SU-DHL-6 (cell line): ENCODE measurements at regions not wholly inside any gene's neighbourhood (a gene's known extent, or its start where the extent isn't known, plus 50 kb on each side); places are given as distances from the start of the nearest gene placed in this dataset.

Experiments
- H2AFZ ChIP-seq: fragments of 200-600 bp; sonication (generic); 2 replicates; pipeline ENCODE4 v1.6.1; 2014; ENCODE audit warnings: low read depth, mild to moderate bottlenecking, moderate library complexity, mixed read lengths, antibody characterized with exemption, low read length; ENCODE audit not compliant: severe bottlenecking
- H3F3A ChIP-seq: fragments of 200-600 bp; shearing (Covaris generic); 2 replicates; pipeline ENCODE4 v1.6.0; 2016; ENCODE audit warnings: antibody characterized with exemption, mild to moderate bottlenecking; ENCODE audit not compliant: insufficient read depth
- H3K27ac ChIP-seq: fragments of 200-600 bp; sonication (generic); 2 replicates; pipeline ENCODE4 v1.5.1; 2016; ENCODE audit warnings: low read depth, mild to moderate bottlenecking, low read length, moderate library complexity, mixed read lengths
- H3K27me3 ChIP-seq: fragments of 200-600 bp; sonication (generic), shearing (Covaris generic); 2 replicates; pipeline ENCODE4 v1.6.0; 2014; ENCODE audit warnings: mild to moderate bottlenecking, low read length
- H3K36me3 ChIP-seq: fragments of 200-600 bp; sonication (generic); 2 replicates; pipeline ENCODE4 v1.6.1; 2014; ENCODE audit warnings: mild to moderate bottlenecking, low read length, mixed read lengths
- H3K4me2 ChIP-seq: fragments of 300-600, 200-600 bp; shearing (Covaris generic), sonication (generic); 2 replicates; pipeline ENCODE4 v1.6.0; 2014; ENCODE audit warnings: low read length, low read depth, mild to moderate bottlenecking; ENCODE audit not compliant: poor library complexity, severe bottlenecking
- H3K4me3 ChIP-seq: fragments of 200-600 bp; sonication (generic); 2 replicates; pipeline ENCODE4 v1.5.1; 2014; ENCODE audit warnings: antibody characterized with exemption, low read length, mild to moderate bottlenecking, mixed read lengths; ENCODE audit not compliant: insufficient read depth, poor library complexity, severe bottlenecking
- H3K79me2 ChIP-seq: fragments of 200-600 bp; sonication (generic); 2 replicates; pipeline ENCODE4 v1.6.1; 2014; ENCODE audit warnings: mild to moderate bottlenecking, low read length, moderate library complexity; ENCODE audit not compliant: insufficient read depth
- H3K9ac ChIP-seq: fragments of 200-600 bp; sonication (generic); 2 replicates; pipeline ENCODE4 v1.7.0; 2014; ENCODE audit warnings: mild to moderate bottlenecking, low read length
- H3K9me2 ChIP-seq: fragments of 200-600 bp; sonication (generic); replicated peaks from 2 replicates; pipeline ENCODE4 v1.6.1; 2014; ENCODE audit warnings: low read length; ENCODE audit not compliant: insufficient read depth
- H3K9me3 ChIP-seq: fragments of 200-600 bp; sonication (generic); 2 replicates; pipeline ENCODE4 v1.6.1; 2014; ENCODE audit warnings: low read length, mixed read lengths; ENCODE audit not compliant: insufficient read depth
- H4K20me1 ChIP-seq: fragments of 200-600 bp; sonication (generic); 2 replicates; pipeline ENCODE4 v1.6.1; 2014; ENCODE audit warnings: low read depth, mild to moderate bottlenecking, antibody characterized with exemption, low read length, moderate library complexity, mixed read lengths
- CTCF ChIP-seq: fragments of 200-600 bp; sonication (generic); IDR thresholded peaks from one replicate; pipeline ENCODE4 v1.5.1; 2017; ENCODE audit warnings: antibody characterized with exemption, mild to moderate bottlenecking, low read length, moderate library complexity; ENCODE audit not compliant: insufficient read depth, poor library complexity, severe bottlenecking
- EZH2phosphoT487 ChIP-seq: fragments of 200-600 bp; sonication (generic), shearing (Covaris generic); conservative IDR thresholded peaks from 2 replicates; pipeline ENCODE4 v1.6.1; 2018; ENCODE audit warnings: mild to moderate bottlenecking, antibody characterized with exemption, low read length, moderate library complexity, mixed read lengths

GRCh38 chr10:26621243-26621888 is 76.1 kb upstream of the PDSS1 start:
- H3K4me2 ChIP-seq: no peak overlapping the region

GRCh38 chr10:26621889-26622711 is 75.4 kb upstream of the PDSS1 start:
- H3K9ac ChIP-seq: no peak overlapping the region
- no peaks in the 10 kb centered on the region for H3K9me3 ChIP-seq
- no peaks in the 10 kb centered on the region for H3K36me3 ChIP-seq
- H3F3A ChIP-seq: no peaks in the 10 kb centered on the region
- H2AFZ ChIP-seq: no peak overlapping the region
- H3K9me2 ChIP-seq: no peaks in the 10 kb centered on the region
- H3K4me3 ChIP-seq: no peak overlapping the region
- H3K27ac ChIP-seq: no peak overlapping the region
- TF ChIP-seq CTCF: no peak
- TF ChIP-seq EZH2phosphoT487: no peak
- H3K4me2 ChIP-seq: no peak overlapping the region
- no peaks in the 10 kb centered on the region for H4K20me1 ChIP-seq
- no peaks in the 10 kb centered on the region for H3K27me3 ChIP-seq
- no peaks in the 10 kb centered on the region for H3K79me2 ChIP-seq

More at GRCh38 chr10:26621243-26621888, 76.1 kb upstream of the PDSS1 start:
- Histone ChIP-seq H2AFZ (no peak overlapping the region), H3K79me2 (no peaks in the 10 kb centered on the region), H3K9ac (no peak overlapping the region), H3K9me2 (no peaks in the 10 kb centered on the region), H4K20me1 (no peaks in the 10 kb centered on the region), H3K27me3 (no peaks in the 10 kb centered on the region), H3K36me3 (no peaks in the 10 kb centered on the region), H3K27ac (no peak overlapping the region), H3K9me3 (no peaks in the 10 kb centered on the region), H3F3A (no peaks in the 10 kb centered on the region), H3K4me3 (no peak overlapping the region)
- TF ChIP-seq EZH2phosphoT487 (no peak), CTCF (no peak)

GRCh38 chr10:26622891-26623290 is 74.6 kb upstream of the PDSS1 start:
- Histone ChIP-seq H3F3A (no peaks in the 10 kb centered on the region), H3K27me3 (no peaks in the 10 kb centered on the region), H4K20me1 (no peaks in the 10 kb centered on the region), H3K4me2 (no peak overlapping the region), H3K9me2 (no peaks in the 10 kb centered on the region), H3K4me3 (no peak overlapping the region), H3K79me2 (no peaks in the 10 kb centered on the region), H3K9me3 (no peaks in the 10 kb centered on the region), H3K27ac (no peak overlapping the region), H3K36me3 (no peaks in the 10 kb centered on the region), H3K9ac (no peak overlapping the region), H2AFZ (no peak overlapping the region)
- TF ChIP-seq CTCF (no peak), EZH2phosphoT487 (no peak)
